CD4-positive, alpha-beta T cell treated with Interleukin-15 for 4 hours (primary cell): ENCODE measurements at regions not wholly inside any gene's neighbourhood (a gene's known extent, or its start where the extent isn't known, plus 50 kb on each side); places are given as distances from the start of the nearest gene placed in this dataset.

Source experiments
- DNase-seq: peaks from one replicate; pipeline ENCODE4 v3.0.0-alpha.2; 2020; ENCODE audit warnings: low spot score

DNA sequence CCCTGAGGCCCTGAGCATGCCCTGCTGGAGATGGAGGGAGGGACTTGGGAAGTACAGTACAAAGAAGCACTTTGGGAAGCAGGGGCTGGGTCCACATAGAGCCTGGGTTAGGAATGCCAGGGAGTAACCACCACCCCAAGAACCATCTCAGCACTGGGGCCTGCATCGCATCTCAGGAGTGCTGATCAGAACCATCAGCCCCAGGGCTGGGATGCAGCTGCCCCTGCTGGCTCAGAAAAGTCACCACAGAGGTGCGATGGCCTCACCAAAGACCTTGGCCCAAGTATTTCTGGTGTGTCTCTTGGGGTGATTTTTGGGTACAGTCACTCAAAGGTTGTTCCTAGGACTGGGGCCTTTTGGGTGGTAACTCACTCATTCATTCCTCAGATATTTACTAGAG, 236.8 kb upstream of the MVB12B start:
- DNase-seq, result no peak

DNA sequence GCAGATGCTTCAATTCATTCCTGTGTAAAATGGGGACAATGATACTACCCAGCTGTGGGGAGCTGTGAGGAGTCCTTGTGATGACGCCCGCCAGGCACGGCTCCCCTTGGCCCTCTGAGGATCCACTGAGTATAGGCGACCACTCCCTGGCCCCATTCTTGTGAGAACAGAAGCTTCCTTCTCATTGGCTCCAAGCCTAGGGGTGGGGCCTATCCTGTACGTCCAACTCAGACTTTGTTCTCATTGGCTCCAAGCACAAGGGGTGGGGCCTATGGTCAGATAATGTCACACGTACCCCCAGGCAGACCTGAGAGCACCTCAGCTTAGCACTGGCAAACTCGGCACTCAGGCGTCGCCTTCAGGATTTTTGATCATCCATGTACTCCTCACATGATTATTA, 232.9 kb upstream of the MVB12B start:
- no peak for DNase-seq

DNA sequence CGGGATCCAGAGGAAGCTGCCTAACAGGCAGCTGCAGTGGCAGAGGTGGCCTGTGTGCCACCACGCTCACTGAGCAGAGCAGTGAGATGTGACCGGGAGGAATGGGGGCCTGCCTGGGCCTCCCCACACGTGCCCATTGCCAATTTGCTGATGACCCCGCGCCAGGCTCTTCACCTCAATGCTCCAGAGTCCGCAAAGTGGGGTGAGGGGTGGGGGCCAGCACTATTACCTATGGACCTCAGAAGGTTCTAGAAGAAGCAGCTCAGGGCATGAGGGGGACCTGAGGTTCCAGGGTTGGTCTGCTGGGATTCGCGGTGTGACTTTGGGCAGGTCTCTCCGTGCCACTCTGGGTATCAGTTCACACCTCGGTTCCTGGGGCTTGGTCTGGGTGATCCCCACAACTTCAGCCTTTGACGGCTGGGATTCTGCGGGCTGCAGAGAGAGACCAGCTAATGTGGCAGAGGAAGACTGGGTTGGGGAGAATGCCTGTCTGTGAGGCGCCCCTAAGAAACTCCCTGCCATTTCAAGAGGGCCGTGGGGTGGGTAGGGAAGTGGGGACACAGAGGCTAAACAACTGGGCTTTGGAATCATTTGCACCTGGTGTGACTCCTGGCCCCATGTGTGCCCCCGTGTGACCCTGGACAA, 231.0 kb upstream of the MVB12B start:
- no peak for DNase-seq

DNA sequence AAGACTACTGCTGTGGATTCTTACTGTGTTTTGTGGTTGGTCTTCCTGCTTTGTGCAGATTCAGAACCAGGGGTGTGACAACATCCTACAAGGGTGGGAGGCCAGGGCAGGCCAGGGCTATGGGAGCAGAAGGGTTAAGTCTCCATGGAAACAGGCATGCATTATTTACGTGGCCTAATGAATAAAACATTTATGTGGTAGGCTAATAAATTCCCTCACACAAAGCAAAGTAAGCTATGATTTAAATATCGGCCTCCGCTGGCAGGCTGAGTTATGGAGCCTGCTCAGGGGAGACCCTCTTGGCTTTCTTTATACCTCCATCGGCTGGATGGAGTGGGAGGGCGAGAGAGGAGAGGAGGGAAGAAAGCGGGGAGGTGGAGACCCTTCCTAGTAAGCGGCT, 230.3 kb upstream of the MVB12B start:
- no peak for DNase-seq

DNA sequence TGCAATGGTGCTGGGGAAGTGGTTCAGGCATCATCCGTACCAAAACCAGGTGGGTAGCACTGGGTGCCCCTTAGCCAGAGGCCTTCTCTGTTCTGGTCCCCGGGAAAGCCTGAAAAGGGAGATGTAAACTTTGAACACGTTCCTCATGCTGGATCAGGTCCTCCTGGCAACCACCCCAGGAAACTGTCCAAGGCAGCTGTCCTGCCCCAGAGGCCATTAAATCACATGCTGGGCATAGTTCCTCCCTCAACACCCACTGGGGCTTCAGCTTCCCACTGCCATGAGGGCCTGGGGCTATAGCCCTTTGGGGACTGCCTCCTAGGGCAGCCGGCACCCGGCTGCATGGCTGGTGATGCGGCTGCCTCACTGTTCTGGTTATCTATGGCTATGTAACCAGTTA, 228.9 kb upstream of the MVB12B start:
- no peak for DNase-seq

DNA sequence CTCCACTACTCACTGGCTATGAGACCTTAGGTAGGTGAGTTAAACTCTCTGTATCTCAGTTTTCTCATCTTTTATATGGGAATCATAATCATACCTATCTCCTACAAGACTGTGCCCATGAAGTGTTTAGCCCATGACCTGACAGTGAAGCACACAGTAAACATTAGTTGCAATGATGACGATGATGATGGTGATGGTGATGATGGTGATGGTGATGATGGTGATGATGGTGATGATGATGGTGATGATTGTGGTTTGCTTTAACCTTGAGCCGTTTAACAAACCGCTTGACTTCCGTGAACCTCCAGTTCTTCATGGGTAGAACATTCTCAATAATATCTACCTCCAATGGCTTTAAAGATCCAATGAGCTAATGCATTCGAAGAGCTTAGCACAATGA, 220.2 kb upstream of the MVB12B start:
- no peak for DNase-seq

DNA sequence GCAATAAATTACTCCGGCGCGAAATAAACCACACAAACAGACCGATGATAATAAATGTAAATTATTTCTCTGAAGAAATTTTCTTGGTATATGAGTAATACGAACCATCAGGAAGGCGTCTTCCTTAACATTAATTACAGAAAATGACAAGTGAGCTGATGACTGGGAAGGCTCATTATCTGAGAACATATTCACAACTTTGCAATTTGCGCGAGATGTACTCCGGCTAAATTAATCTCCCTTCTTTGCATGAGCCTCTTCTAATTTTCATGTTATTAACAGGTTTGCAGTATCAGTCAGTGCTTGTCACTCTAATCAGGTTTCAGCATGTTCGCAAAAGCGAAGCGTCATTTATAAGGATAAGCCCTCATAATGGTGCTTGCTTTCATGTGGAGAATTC, 218.9 kb upstream of the MVB12B start:
- DNase-seq, result no peak

DNA sequence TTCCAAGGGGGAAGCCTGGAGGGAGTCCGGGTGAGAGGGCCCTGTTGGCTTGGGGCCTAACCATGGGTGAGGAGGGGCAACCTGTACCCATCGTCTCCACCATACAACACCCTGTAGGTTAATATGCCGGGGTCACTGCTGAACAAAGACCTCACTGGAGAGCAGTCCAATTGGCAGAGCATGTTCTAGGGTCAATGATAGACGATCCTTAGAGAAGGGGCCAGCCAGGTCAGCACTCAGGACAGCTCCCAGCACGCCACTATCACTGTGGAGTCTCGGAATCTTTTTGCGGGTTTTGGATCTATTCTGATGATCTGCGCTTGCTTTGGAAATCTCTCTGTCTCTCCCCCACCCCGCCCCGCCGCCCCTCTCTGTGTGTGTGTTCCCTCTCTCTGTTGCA, 218.4 kb upstream of the MVB12B start:
- DNase-seq, result no peak

DNA sequence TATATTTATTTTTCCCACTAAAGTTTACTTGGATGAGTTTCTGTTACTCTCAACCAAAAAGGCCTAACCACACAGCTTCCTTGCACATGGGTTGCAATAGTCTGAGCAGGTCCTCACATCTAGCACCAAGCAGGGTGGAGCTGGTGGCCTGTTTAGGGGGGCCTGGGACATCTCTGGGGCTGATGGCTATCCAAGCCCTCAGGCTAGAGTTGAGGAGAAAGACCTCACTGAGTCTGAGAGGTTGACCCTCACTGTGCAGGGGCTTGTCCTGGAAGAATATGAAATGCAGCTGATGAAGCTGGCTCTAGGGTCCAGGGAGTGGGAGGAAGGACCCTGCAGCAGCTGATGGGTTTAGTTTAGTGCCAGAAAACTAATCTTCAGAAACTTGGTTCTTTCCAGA, 217.1 kb upstream of the MVB12B start:
- DNase-seq, result no peak

DNA sequence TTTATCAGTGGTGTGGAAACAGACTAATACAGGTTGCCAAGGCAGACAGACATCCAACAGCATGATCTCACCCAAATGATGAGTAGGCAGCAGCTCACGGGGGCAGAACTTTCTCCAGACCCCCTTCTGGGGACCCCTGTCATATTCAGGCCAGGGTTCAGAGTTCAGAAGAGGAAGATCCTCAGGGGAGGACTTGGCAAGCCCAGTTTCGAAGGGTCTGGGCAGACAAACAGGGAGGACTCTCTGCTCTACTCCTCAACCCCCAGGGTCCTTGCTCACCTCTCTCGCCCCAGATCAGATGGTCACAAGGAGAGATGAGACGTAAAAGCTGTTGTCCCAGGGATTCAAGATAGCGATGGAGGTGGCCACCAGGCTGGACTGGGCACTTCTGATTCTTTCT, 215.1 kb upstream of the MVB12B start:
- DNase-seq, result no peak

DNA sequence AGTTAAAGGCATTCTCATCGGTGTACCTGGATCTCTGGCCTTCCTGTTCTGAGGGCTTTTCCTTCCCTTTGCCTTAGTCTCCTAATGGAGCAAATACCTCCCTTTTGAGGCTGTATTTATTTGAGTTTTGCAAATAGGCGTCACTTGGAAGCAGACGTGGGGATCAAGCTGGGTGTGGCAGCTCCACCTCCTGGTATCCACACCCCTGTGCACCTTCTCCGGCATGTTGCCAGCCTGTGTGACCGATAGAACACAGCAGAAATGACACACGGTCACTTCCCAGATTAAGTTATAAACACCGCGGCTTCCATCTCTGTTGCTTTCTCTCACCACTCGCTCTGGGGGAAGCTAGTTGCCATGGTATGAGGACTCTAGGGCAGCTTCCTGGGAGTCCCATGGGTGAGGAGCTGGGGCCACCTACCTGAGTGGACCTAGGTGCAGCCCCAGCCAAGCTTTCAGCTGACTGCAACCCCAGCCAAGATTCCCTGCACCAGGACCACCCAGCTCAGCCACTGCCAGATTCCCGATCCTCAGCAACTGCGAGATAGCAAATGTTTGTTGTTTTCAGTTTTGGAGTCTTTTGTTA, 214.4 kb upstream of the MVB12B start:
- DNase-seq, result no peak

DNA sequence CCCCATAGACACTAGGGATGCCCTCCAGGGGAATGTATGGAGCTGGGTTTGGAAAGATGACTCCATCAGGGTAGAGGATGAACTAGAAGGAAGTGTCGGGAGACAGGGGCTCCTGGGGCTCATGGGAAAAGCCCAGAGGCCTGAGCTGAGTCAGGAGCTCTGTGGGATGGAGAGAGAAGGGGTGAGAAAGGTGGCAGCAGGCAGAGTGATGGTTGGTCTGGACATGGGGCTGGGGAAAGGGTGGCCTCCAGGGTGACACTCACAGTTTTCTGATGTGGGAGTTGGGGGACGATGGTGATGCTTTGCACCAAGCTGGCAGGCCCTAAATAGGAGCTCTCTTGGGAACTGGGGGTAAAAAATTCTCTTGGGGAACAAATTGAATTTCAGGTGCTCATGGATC, 213.5 kb upstream of the MVB12B start:
- no peak for DNase-seq

DNA sequence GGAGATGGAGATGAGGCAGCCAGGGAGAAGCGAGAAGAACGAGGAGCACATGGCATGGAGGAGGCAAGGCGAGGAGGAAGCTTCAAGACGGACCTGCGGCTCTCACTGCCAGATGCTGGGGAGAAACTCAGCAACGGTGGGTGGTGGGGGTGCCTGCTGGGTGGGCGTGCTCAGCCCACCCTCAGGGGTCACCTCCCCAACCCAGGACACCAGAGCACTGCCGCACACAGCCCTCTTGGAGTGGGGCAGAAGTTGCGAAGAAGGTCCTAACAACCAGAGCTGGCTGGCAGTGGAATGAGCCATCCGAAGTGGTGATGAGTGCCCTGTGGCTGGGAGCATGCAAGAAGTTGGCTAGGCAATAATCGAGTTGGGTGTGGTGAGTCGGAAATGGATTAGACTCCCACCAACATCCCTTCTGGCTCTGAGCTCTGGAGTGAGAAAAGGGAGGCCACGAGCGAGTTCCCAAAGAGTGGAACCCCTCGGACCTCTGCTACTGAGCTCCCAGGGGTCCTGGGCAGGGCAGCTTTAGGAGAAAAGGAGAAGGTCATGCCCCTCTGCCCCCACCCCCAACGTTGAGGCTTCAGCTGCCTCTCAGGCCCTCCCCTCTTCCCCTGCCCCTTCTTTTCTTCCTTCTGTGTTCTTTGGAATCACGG, 212.7 kb upstream of the MVB12B start:
- no peak for DNase-seq

DNA sequence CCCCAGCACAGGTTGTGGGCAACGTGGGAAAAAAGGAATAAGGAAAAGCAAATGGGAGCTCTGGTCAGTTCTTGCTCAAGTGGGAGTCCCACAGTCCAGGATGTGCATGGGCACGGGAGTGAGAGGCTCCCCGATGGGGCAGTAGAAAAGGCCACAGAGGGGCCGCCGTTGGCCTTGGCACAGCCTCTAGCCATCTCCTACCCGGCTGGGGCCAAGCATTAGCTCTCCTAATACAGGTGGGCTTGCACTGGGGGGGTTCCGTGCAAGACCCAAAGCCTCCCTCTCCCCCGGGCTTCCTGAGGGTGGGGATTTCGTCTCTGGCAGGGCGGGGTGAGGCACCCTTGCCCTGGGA, 212.2 kb upstream of the MVB12B start:
- DNase-seq, result no peak

DNA sequence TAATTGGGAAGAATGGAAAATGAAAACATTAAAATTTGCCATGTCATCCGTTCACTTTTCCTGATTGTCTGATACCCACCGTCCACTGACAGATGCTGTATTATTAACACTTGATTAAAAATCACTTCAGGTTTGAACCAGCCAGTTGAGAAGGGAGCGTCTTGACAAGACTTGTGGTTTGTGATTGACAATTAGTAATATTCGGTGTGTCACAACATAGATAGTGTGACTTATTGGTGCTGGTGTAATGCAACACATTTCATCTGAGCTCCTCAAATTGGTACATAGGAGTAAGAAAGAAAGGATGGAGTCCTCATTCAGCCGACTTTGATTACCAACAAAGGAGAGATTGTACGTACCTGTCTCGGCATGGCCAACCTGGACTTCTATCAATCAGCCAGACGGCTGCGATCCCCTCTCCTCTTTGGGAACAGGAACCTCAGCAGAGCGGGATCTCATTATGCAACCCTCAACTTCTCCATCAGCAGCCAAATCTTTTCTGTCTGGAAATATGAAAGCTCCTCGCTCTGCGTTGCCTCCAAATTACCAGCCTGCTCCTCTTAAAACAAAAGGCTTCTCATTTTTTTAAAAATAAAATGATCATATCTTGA, 211.7 kb upstream of the MVB12B start:
- DNase-seq, result no peak

DNA sequence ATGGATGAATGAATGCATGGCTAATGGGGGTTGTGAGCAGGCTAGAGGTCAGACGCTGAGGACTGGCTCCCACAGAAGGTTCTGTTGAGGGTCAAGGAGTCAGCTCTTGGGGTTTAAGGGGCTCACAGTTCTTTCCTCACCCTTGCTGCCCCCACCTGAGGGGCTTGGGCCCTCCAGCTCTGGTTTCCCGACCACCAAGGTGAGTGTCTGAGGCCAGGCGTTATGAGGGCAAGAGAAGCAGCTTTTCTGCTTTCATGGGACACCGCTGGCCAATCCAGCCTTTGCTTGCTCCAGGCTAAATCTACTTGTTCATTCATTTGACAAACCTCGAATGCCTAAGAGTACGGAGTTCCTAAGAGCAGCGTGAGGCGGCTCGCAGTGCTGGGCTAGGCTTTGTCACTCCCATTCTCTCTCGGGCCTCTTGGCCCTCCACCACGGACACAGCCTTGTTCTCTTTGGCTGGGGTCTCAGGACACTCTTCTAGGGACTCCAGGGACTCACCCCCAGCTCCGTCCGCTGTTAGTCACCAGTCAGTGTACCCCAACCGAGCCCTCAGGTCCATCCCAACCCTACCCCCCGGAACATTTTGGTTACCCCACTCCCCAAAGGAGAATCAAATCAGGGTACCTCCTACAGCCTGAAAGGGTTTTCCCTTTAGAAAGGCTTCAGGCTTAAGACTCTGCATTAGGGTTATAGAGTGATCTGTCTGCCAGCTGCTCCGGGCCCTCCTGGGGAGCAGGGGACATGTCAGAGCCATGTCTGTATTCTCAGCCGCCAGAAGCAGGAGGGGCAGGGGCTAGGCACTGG, 210.1 kb upstream of the MVB12B start:
- no peak for DNase-seq

DNA sequence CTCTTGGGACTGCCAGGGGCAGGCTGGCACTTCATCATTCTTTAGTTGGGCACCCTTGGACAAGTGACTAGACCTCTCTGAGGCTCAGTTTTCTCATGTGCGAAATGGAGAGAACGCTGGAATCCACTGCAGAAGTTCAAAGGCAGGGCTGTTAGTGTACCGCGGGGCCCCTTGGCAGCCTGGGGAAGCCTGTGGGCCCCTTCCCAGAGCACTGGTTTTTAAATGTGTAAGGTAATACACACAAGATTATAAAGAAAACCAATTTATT, 209.5 kb upstream of the MVB12B start:
- DNase-seq, result no peak

DNA sequence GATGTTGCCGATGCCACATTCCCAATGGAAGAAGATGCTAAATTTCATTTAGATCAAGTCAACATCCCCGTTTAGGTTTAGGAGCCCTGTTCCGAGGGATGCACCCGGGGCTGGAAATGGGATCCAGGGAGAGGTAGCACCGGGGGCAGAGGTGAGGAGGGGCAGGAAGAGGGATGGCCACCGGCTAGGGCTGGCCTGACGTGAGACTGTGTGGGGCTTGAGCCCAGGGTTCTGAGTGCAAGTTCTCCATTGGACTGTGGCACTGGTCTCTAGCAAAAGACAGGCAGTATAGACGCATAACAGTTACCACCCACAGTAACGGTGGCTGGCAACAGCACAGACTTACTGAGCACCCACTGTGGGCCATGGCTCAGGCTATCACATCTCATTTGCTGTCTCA, 209.0 kb upstream of the MVB12B start:
- DNase-seq, result no peak

DNA sequence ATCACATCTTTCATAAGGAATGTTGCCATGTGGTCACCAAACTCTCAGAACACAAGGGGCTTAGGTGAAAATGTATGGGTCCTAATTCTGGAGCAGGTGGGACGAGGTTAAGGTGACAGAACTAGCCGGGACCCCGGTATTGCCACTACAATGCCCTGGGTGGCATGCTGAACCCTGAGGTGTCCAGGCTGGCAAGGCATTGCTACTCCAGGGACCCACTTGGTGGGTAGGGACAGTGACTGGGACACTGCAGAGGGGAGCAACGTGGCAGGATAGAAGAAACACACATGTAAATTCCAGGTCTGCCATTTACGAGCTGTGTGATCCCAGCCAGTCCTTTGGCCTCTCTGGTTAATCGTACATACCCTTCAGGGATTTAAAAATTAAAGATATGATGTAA, 206.9 kb upstream of the MVB12B start:
- no peak for DNase-seq

DNA sequence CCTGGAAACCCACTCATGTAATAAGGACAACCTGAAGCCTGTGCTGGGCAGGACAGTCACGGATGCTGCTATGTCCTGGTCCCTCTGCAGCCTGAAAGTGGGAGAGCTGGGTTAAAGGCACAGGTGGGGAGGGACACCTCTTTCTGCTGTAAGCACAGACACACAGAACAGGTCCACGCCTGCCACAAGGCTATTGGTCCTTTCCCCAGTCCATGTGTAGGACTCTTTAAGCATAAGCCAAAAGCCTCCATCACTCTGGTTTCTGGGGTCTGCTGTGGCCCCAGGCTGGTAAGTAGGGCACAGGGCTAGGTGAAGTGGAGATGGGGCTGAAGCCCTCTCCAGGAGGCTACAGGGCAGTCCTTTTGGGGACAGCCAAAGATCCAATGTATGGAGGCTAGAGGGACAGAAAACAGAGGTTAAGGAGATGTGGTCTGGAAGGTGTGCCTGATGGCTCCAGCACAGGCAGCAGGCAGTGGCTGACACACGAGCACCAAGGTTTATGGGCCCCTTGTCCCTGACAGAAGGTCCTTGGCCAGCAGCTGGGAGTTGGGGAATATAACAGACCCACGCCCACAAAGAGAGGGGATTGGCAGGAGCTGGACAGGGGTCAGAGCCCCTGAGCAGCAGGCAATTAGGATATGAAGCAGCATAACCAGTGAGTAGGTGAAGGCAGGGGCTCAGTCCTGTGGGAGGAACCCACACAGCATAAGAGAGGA, 203.6 kb upstream of the MVB12B start:
- no peak for DNase-seq

DNA sequence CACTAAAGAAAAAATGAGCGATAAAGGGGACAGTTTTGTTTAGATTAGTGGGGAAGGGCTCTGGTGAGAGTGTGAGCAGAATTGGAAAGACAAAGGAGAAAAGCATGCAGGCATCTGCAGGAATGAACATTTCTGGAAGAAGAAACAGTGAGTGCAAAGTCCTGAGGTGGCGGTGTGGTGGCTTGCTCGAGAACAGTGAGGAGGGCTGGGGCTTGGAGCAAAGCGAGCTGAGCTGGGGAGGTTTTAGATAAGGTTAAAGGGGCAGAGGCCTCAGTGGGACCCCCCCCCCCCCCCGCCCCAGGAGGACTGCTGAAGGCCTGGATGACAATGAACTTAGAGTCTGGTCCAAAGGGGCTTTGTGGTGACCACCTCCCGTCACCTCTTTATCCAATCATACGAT, 202.7 kb upstream of the MVB12B start:
- no peak for DNase-seq

DNA sequence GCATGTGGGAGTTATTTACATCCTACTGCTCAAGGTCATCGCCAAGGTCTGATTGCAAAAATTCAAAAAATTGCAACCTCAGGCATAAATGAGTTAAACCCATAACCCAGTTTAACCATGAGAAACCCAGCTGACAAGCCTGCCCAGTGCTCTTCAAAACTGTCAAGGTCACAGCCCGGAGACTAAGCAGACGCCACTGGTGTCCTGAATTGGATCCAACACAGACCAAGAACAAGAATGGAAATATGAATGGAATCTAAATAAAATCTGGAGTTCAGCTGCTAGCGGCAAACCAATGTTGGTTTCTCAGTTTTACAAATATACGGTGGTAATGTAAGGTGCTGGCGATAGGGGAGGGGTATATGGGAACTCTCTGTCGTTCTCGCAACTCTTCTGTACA, 201.5 kb upstream of the MVB12B start:
- no peak for DNase-seq
